ENCODE measurements at regions not wholly inside any gene's neighbourhood (a gene's known extent, or its start where the extent isn't known, plus 50 kb on each side); places are given as distances from the start of the nearest gene placed in this dataset.

DNA sequence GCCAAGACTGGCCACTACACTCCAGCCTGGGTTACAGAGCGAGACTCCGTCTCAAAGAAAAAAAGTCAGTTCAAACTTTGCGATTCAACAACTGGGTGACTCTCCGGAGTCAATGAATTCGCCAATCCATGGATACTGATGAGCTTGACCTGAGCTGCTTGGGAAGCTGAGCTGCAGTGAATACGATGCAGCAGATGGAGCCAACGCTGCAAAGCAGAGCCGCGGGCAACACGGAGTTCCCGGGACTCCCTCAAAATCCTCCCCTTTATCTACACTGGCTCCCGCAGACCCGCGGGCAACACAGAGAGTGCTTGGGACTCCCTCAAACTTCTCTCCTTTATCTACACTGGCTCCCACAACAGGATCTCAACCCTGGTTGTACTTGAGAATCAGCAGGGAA is 62.6 kb upstream of the SALL4 start:
- TF ChIP-seq, protein P1, sequence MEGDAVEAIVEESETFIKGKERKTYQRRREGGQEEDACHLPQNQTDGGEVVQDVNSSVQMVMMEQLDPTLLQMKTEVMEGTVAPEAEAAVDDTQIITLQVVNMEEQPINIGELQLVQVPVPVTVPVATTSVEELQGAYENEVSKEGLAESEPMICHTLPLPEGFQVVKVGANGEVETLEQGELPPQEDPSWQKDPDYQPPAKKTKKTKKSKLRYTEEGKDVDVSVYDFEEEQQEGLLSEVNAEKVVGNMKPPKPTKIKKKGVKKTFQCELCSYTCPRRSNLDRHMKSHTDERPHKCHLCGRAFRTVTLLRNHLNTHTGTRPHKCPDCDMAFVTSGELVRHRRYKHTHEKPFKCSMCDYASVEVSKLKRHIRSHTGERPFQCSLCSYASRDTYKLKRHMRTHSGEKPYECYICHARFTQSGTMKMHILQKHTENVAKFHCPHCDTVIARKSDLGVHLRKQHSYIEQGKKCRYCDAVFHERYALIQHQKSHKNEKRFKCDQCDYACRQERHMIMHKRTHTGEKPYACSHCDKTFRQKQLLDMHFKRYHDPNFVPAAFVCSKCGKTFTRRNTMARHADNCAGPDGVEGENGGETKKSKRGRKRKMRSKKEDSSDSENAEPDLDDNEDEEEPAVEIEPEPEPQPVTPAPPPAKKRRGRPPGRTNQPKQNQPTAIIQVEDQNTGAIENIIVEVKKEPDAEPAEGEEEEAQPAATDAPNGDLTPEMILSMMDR (IDR thresholded peaks at IDR 0.05; ENCODE audit: low read depth, low read length, poor library complexity, severe bottlenecking): no peak
- TF ChIP-seq EZH2phosphoT487 (IDR thresholded peaks at IDR 0.05; ENCODE audit: borderline replicate concordance, low read length): no peak
